Neuronal stem cell (in vitro differentiated cells): ENCODE measurements at regions not wholly inside any gene's neighbourhood (a gene's known extent, or its start where the extent isn't known, plus 50 kb on each side); places are given as distances from the start of the nearest gene placed in this dataset.

Source experiments
- DNase-seq: peaks from one replicate; pipeline ENCODE4 v3.0.0-alpha.2; 2013; ENCODE audit warnings: low spot score
- H2AFZ ChIP-seq: one replicate; pipeline ENCODE4 v1.6.1; 2013; ENCODE audit warnings: mild to moderate bottlenecking, low read length, inconsistent platforms
- H2AK5ac ChIP-seq: 2 replicates; pipeline ENCODE4 v1.6.1; 2013; ENCODE audit warnings: low read depth, mild to moderate bottlenecking, inconsistent platforms, low read length, moderate library complexity, mixed read lengths
- H2BK120ac ChIP-seq: 2 replicates; pipeline ENCODE4 v1.6.1; 2013; ENCODE audit warnings: low read depth, mild to moderate bottlenecking, inconsistent platforms, low read length, moderate library complexity, mixed read lengths
- H2BK12ac ChIP-seq: one replicate; pipeline ENCODE4 v1.6.1; 2013; ENCODE audit warnings: low read length, inconsistent platforms
- H2BK15ac ChIP-seq: 2 replicates; pipeline ENCODE4 v1.6.1; 2013; ENCODE audit warnings: mild to moderate bottlenecking, low read length, inconsistent platforms, mixed read lengths
- H2BK5ac ChIP-seq: one replicate; pipeline ENCODE4 v1.6.1; 2013; ENCODE audit warnings: inconsistent platforms, mild to moderate bottlenecking, low read length, moderate library complexity
- H3K14ac ChIP-seq: one replicate; pipeline ENCODE4 v1.6.1; 2013; ENCODE audit warnings: low read length, inconsistent platforms
- H3K18ac ChIP-seq: 2 replicates; pipeline ENCODE4 v1.6.1; 2013; ENCODE audit warnings: low read length, inconsistent platforms
- H3K23ac ChIP-seq: 2 replicates; pipeline ENCODE4 v1.6.1; 2013; ENCODE audit warnings: low read depth, mild to moderate bottlenecking, mixed read lengths, low read length, inconsistent platforms; ENCODE audit not compliant: poor library complexity
- H3K27ac ChIP-seq: replicated peaks from 3 replicates; pipeline ENCODE4 v1.5.1; 2013; ENCODE audit warnings: low read length, inconsistent platforms
- H3K27me3 ChIP-seq, 3 experiments: 2 replicates each; pipeline ENCODE4 v1.6.1; 2013; ENCODE audit warnings: low read length in 3 of 3, mild to moderate bottlenecking in 2 of 3, inconsistent platforms in 1 of 3, low read depth in 1 of 3, mixed read lengths in 1 of 3, moderate library complexity in 1 of 3; ENCODE audit not compliant: control insufficient read depth in 3 of 3, insufficient read depth in 3 of 3
- H3K36me3 ChIP-seq, 2 donors: replicated peaks in 1 of 2; 2 replicates each; pipeline ENCODE4 v1.6.1; 2013; ENCODE audit warnings: low read length in 2 of 2; ENCODE audit not compliant: control insufficient read depth in 2 of 2, insufficient read depth in 2 of 2
- H3K4ac ChIP-seq: 2 replicates; pipeline ENCODE4 v1.6.1; 2013; ENCODE audit warnings: inconsistent platforms, mild to moderate bottlenecking, low read length, moderate library complexity
- H3K4me1 ChIP-seq, 2 donors: 1 replicate in 1 of 2; 2 replicates in 1 of 2; pipeline ENCODE4 v1.6.1; 2013; ENCODE audit warnings: low read length in 2 of 2, low read depth in 1 of 2; ENCODE audit not compliant: control insufficient read depth in 2 of 2, insufficient read depth in 1 of 2
- H3K4me2 ChIP-seq: one replicate; pipeline ENCODE4 v1.6.1; 2013; ENCODE audit warnings: mild to moderate bottlenecking, low read length, inconsistent platforms; ENCODE audit not compliant: insufficient read depth, poor library complexity, severe bottlenecking
- H3K4me3 ChIP-seq, 2 donors: 2 replicates each; pipeline ENCODE4 v1.5.1; 2013; ENCODE audit warnings: low read length in 2 of 2, mild to moderate bottlenecking in 2 of 2, inconsistent platforms in 1 of 2, moderate library complexity in 1 of 2
- H3K79me1 ChIP-seq: one replicate; pipeline ENCODE4 v1.6.1; 2013; ENCODE audit warnings: low read depth, mild to moderate bottlenecking, inconsistent platforms, low read length, moderate library complexity
- H3K9ac ChIP-seq: one replicate; pipeline ENCODE4 v1.6.1; 2013; ENCODE audit warnings: mild to moderate bottlenecking, low read depth, low read length, inconsistent platforms; ENCODE audit not compliant: poor library complexity
- H3K9me3 ChIP-seq, 2 donors: replicated peaks in 1 of 2; 2 replicates each; pipeline versions ENCODE3 to v1.6.1; 2013; ENCODE audit warnings: low read length in 2 of 2, mild to moderate bottlenecking in 2 of 2, inconsistent platforms in 1 of 2, low read depth in 1 of 2, mixed read lengths in 1 of 2, moderate library complexity in 1 of 2; ENCODE audit not compliant: control insufficient read depth in 2 of 2, insufficient read depth in 1 of 2
- H4K8ac ChIP-seq: one replicate; pipeline ENCODE4 v1.6.1; 2013; ENCODE audit warnings: low read depth, mild to moderate bottlenecking, inconsistent platforms, low read length, moderate library complexity
- H4K91ac ChIP-seq: one replicate; pipeline ENCODE4 v1.6.1; 2013; ENCODE audit warnings: low read length, low read depth, mild to moderate bottlenecking, inconsistent platforms; ENCODE audit not compliant: poor library complexity
- WGBS, 2 donors: extraction: QIAGEN DNeasy Blood & Tissue Kit; methylation state at CpG; one replicate each; pipeline ENCODE4 v1.1.7; 2013; ENCODE audit warnings: missing lambda C conversion rate in 2 of 2, mixed read lengths in 1 of 2; ENCODE audit not compliant: insufficient read length in 2 of 2, insufficient replicate concordance in 1 of 2; ENCODE audit errors: extremely low coverage in 2 of 2; 5-methylcytosine and 5-hydroxymethylcytosine counted together

DNA sequence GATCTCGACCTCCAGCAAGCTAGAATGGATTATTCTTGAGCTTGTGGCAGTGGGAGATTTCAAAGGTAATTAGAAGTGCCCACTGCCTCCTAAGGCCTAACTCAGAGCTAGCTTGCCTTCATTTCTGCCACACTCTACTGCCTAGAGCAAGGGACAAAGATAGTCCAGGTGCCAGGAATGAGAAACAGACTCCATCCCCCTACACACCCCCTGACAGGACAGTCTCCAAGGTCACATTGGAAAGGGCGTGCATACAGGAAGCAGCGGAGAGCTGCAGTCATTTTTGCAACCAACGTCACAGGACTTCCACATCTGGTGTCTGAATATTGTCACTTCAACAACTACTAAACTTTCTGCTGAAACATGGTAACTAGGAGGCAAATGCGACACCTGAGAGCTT lies 101.0 kb upstream of the SH3BP4 start:
- no peak overlapping the region for H3K23ac ChIP-seq
- peaks cover 13 to 14% of the 10 kb centered on the region in 2 donors for H3K4me1 ChIP-seq
- H3K27ac ChIP-seq: no peak overlapping the region
- H2BK15ac ChIP-seq: no peak overlapping the region
- no peak overlapping the region for H3K4ac ChIP-seq
- H3K9me3 ChIP-seq: peaks cover 0 to 6% of the 10 kb centered on the region in 2 donors
- no peak overlapping the region for H4K8ac ChIP-seq
- no peak overlapping the region for H3K9ac ChIP-seq
- no peak overlapping the region for H3K14ac ChIP-seq
- H2AK5ac ChIP-seq: no peak overlapping the region
- no peak overlapping the region for H3K18ac ChIP-seq
- H2BK5ac ChIP-seq: no peak overlapping the region
- no peak for DNase-seq
- no peak overlapping the region for H2BK120ac ChIP-seq
- no peaks in the 10 kb centered on the region for H3K79me1 ChIP-seq
- H3K4me3 ChIP-seq: no peak overlapping the region
- H4K91ac ChIP-seq: no peak overlapping the region
- H3K27me3 ChIP-seq: no peaks in the 10 kb centered on the region
- no peak overlapping the region for H2AFZ ChIP-seq
- WGBS, 2 donors: no CpG with 5 or more reads among the region's 5 CpGs
- no peak overlapping the region for H3K4me2 ChIP-seq
- no peaks in the 10 kb centered on the region for H3K36me3 ChIP-seq
- H2BK12ac ChIP-seq: no peak overlapping the region

DNA sequence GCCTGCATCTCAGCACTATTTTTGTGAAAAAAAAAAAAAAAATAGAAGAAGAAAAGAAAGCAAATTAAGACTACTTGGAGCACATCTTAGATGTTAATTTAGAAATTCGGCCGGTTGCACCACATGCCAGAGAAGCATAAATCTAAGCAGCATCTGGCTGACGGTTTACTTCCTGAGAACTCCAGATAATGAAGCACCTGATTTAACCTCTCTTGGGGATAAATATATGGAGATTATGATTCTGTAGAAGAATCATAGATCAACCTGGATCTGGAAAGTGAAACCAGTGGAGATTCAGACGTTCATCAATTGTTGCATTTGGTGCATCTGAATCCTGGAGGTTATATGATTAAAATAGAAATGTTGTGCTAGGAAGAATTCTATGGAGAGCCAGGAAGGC lies 102.1 kb upstream of the SH3BP4 start:
- DNase-seq: no peak
- Histone ChIP-seq H3K4me2 (no peak overlapping the region), H3K18ac (no peak overlapping the region), H2AK5ac (no peak overlapping the region), H2BK12ac (no peak overlapping the region), H2BK15ac (no peak overlapping the region), H3K4me3 (no peak overlapping the region), H2BK5ac (no peak overlapping the region), H3K14ac (no peak overlapping the region), H3K27me3 (no peaks in the 10 kb centered on the region), H3K23ac (no peak overlapping the region), H3K4me1 (peaks cover 12 to 13% of the 10 kb centered on the region in 2 donors), H2AFZ (no peak overlapping the region), H3K9me3 (peaks cover 0 to 6% of the 10 kb centered on the region in 2 donors), H3K27ac (no peak overlapping the region), H4K91ac (no peak overlapping the region), H2BK120ac (no peak overlapping the region), H3K9ac (no peak overlapping the region), H3K36me3 (no peaks in the 10 kb centered on the region), H3K4ac (no peak overlapping the region), H4K8ac (no peak overlapping the region), H3K79me1 (no peaks in the 10 kb centered on the region)
- WGBS, 2 donors: no CpG with 5 or more reads among the region's 4 CpGs

DNA sequence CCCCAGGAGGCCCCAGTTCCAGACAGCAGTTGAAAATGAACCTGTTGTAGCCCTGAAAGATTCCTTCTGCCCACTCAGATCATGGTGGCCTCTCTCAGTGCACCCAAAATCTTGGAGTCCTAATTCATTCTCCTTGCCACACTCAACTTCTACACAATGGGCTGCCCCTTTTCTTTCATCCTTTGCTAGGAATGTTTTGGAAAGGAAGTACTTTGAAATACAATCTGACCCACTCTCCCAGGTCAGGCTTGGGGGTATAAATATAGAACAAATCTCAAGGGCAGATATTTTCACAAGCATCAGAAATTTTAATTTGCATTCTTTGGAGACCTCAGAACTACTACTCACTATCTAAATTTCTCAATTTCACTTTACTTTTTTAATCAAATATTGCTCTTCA lies 103.2 kb upstream of the SH3BP4 start:
- H2BK120ac ChIP-seq: no peak overlapping the region
- no peak overlapping the region for H3K4ac ChIP-seq
- no peak overlapping the region for H2BK5ac ChIP-seq
- H2AFZ ChIP-seq: peak overlapping the region; percentile 47
- H3K4me3 ChIP-seq: no peak overlapping the region
- peaks cover 0 to 6% of the 10 kb centered on the region in 2 donors for H3K9me3 ChIP-seq
- no peaks in the 10 kb centered on the region for H3K79me1 ChIP-seq
- no peak overlapping the region for H2BK12ac ChIP-seq
- no peak overlapping the region for H4K91ac ChIP-seq
- no peaks in the 10 kb centered on the region for H3K27me3 ChIP-seq
- no peak overlapping the region for H3K27ac ChIP-seq
- H3K14ac ChIP-seq: no peak overlapping the region
- H2BK15ac ChIP-seq: no peak overlapping the region
- H3K36me3 ChIP-seq: no peaks in the 10 kb centered on the region
- H3K4me1 ChIP-seq: peaks cover 12 to 13% of the 10 kb centered on the region in 2 donors
- H3K4me2 ChIP-seq: no peak overlapping the region
- no peak overlapping the region for H4K8ac ChIP-seq
- no peak overlapping the region for H2AK5ac ChIP-seq
- no peak overlapping the region for H3K9ac ChIP-seq
- no peak for DNase-seq
- H3K23ac ChIP-seq: no peak overlapping the region
- H3K18ac ChIP-seq: no peak overlapping the region

DNA sequence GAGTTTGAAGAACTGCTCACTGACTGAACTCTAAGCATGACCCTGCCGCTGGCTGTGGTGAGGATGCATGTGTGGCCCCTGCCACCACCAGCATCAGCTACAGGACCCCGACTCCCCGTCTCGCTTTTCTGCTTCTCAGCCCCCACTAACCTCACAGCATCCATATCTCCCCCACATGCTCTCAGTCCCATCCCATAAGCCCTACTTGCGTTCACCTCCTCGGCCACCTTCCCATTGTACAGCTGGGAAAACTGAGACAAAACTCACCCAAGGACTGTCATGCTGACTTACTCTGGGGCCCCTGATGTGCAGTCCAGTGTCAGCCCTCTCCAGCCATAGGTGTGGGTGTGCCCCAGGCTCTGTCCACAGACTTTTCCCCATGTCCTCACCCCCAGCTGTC lies 104.2 kb upstream of the SH3BP4 start:
- Histone ChIP-seq H3K23ac (no peak overlapping the region), H2BK12ac (no peak overlapping the region)

More for the DNA sequence above, 104.2 kb upstream of the SH3BP4 start:
- Histone ChIP-seq H2BK5ac (no peak overlapping the region), H3K4me1 (peaks cover 12 to 13% of the 10 kb centered on the region in 2 donors), H4K8ac (no peak overlapping the region), H3K27ac (no peak overlapping the region), H3K4ac (no peak overlapping the region), H2AFZ (no peak overlapping the region), H3K9me3 (peaks cover 0 to 6% of the 10 kb centered on the region in 2 donors), H2BK15ac (peak overlapping the region; percentile 80), H3K27me3 (no peaks in the 10 kb centered on the region), H3K9ac (peak overlapping the region; percentile 45), H3K36me3 (no peaks in the 10 kb centered on the region), H2AK5ac (peak overlapping the region; percentile 23), H2BK120ac (no peak overlapping the region), H3K79me1 (no peaks in the 10 kb centered on the region), H3K4me2 (no peak overlapping the region), H3K14ac (no peak overlapping the region), H3K4me3 (no peak overlapping the region), H3K18ac (no peak overlapping the region), H4K91ac (peak overlapping the region; percentile 16)
- no peak for DNase-seq
- WGBS, 2 donors: no CpG with 5 or more reads among the region's 6 CpGs
